Endodermal cell (in vitro differentiated cells): ENCODE measurements at regions not wholly inside any gene's neighbourhood (a gene's known extent, or its start where the extent isn't known, plus 50 kb on each side); places are given as distances from the start of the nearest gene placed in this dataset.

Experiments used
- DNase-seq: peaks from one replicate; pipeline ENCODE4 v3.0.0-alpha.2; 2017
- H3K27ac ChIP-seq: 2 replicates; pipeline ENCODE4 v1.5.1; 2013; ENCODE audit warnings: mild to moderate bottlenecking, low read depth, low read length, moderate library complexity
- H3K27me3 ChIP-seq: 2 replicates; pipeline ENCODE4 v1.6.1; 2013; ENCODE audit warnings: mild to moderate bottlenecking, low read length, moderate library complexity; ENCODE audit not compliant: insufficient read depth, control insufficient read depth, poor library complexity, severe bottlenecking
- H3K36me3 ChIP-seq: 2 replicates; pipeline ENCODE4 v1.7.0; 2013; ENCODE audit warnings: mild to moderate bottlenecking, low read length, moderate library complexity; ENCODE audit not compliant: control insufficient read depth, insufficient read depth
- H3K4me1 ChIP-seq: one replicate; pipeline ENCODE4 v1.7.0; 2013; ENCODE audit warnings: low read length; ENCODE audit not compliant: control insufficient read depth, insufficient read depth
- H3K4me3 ChIP-seq: 2 replicates; pipeline ENCODE4 v1.5.1; 2013; ENCODE audit warnings: mild to moderate bottlenecking, low read length, moderate library complexity
- H3K9ac ChIP-seq: 2 replicates; pipeline ENCODE4 v1.6.1; 2013; ENCODE audit warnings: mild to moderate bottlenecking, low read length, moderate library complexity; ENCODE audit not compliant: poor library complexity, severe bottlenecking; ENCODE audit errors: extremely low read depth
- H3K9me3 ChIP-seq: 2 replicates; pipeline ENCODE4 v1.6.1; 2013; ENCODE audit warnings: mild to moderate bottlenecking, low read length, moderate library complexity; ENCODE audit not compliant: control insufficient read depth
- H3K27ac Mint-ChIP-seq: 2 replicates; pipeline ENCODE4 v1.8.0; 2020; ENCODE audit warnings: mixed read lengths
- H3K27me3 Mint-ChIP-seq: 2 replicates; pipeline ENCODE4 v1.8.0; 2021; ENCODE audit warnings: mild to moderate bottlenecking, mixed read lengths; ENCODE audit not compliant: insufficient read depth
- H3K36me3 Mint-ChIP-seq: 2 replicates; pipeline ENCODE4 v1.8.0; 2020; ENCODE audit warnings: low read depth, mixed read lengths
- H3K4me1 Mint-ChIP-seq: 2 replicates; pipeline ENCODE4 v1.8.0; 2020; ENCODE audit warnings: mixed read lengths
- H3K4me3 Mint-ChIP-seq: 2 replicates; pipeline ENCODE4 v1.8.0; 2020; ENCODE audit warnings: mild to moderate bottlenecking, moderate library complexity, mixed read lengths
- H3K9me3 Mint-ChIP-seq: 2 replicates; pipeline ENCODE4 v1.8.0; 2020; ENCODE audit warnings: mild to moderate bottlenecking, mixed read lengths
- CTCF ChIP-seq: fragments of 200-600 bp; sonication (generic); conservative IDR thresholded peaks from 2 replicates; pipeline ENCODE4 v1.5.0; 2021; ENCODE audit warnings: antibody characterized with exemption, mild to moderate bottlenecking
- WGBS, 2 experiments: methylation state at CpG; one replicate each; pipeline versions ENCODE4 v1.1.5 to v1.1.7; 2013; ENCODE audit warnings: missing lambda C conversion rate in 2 of 2, mixed read lengths in 1 of 2; ENCODE audit not compliant: insufficient coverage in 1 of 2, insufficient read length in 1 of 2; 5-methylcytosine and 5-hydroxymethylcytosine counted together

DNA sequence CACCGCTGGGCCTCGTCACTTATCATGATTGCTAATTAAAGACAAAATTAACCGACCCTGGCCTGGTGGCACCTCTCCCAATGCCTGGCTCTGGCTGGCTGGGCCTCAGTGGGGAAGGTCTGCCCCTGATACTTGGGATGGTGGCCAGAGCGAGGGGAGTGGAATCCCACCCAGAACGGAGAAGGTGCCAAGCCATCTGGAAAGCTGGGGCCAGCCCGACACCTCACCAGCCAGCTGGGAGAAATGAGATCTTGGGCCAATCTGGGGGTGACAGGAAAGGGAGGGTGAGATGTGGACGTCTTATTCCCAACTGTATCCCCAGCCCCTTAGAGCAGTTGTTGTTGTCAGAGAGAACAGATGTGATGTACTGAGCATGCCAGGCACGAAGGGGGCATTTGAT is 215.0 kb upstream of the PWP1 start:
- no peak for TF ChIP-seq CTCF
- H3K4me1 Mint-ChIP-seq = peaks cover 8% of the 10 kb centered on the region

GRCh38 chr12:107472308-107472707 is 213.3 kb upstream of the PWP1 start:
- H3K4me1 Mint-ChIP-seq = peaks cover 7% of the 10 kb centered on the region
- no peaks in the 10 kb centered on the region for H3K9me3 ChIP-seq
- 94 to 96% methylated on average over 6 of the region's 6 CpGs for WGBS, 2 experiments
- no peaks in the 10 kb centered on the region for H3K4me1 ChIP-seq
- H3K36me3 Mint-ChIP-seq = no peaks in the 10 kb centered on the region
- H3K27me3 Mint-ChIP-seq = peaks cover 2% of the 10 kb centered on the region
- TF ChIP-seq CTCF = no peak
- H3K9me3 Mint-ChIP-seq = no peaks in the 10 kb centered on the region
- H3K27ac Mint-ChIP-seq = no peak overlapping the region
- H3K9ac ChIP-seq = no peak overlapping the region
- no peaks in the 10 kb centered on the region for H3K36me3 ChIP-seq
- no peaks in the 10 kb centered on the region for H3K27me3 ChIP-seq
- H3K4me3 ChIP-seq = no peak overlapping the region
- H3K27ac ChIP-seq = no peak overlapping the region
- no peak for DNase-seq
- no peak overlapping the region for H3K4me3 Mint-ChIP-seq

More for the DNA sequence above, 215.0 kb upstream of the PWP1 start:
- Histone ChIP-seq H3K27ac (no peak overlapping the region), H3K9ac (no peak overlapping the region), H3K36me3 (no peaks in the 10 kb centered on the region), H3K4me1 (no peaks in the 10 kb centered on the region), H3K4me3 (no peak overlapping the region), H3K9me3 (no peaks in the 10 kb centered on the region), H3K27me3 (no peaks in the 10 kb centered on the region)
- Mint-ChIP-seq H3K9me3 (no peaks in the 10 kb centered on the region), H3K27ac (no peak overlapping the region), H3K4me3 (no peak overlapping the region), H3K27me3 (peaks cover 2% of the 10 kb centered on the region), H3K36me3 (no peaks in the 10 kb centered on the region)
- DNase-seq = no peak
- 91 to 98% methylated on average over 5 to 8 of the region's 8 CpGs for WGBS, 2 experiments

- Histone ChIP-seq H3K4me1 (no peaks in the 10 kb centered on the region), H3K27me3 (peaks cover 5% of the 10 kb centered on the region), H3K36me3 (no peaks in the 10 kb centered on the region), H3K9me3 (no peaks in the 10 kb centered on the region), H3K27ac (no peak overlapping the region), H3K9ac (no peak overlapping the region), H3K4me3 (no peak overlapping the region)
- H3K27me3 Mint-ChIP-seq = no peaks in the 10 kb centered on the region
- TF ChIP-seq CTCF = no peak
- H3K9me3 Mint-ChIP-seq = no peaks in the 10 kb centered on the region
- no peak overlapping the region for H3K27ac Mint-ChIP-seq
- H3K36me3 Mint-ChIP-seq = no peaks in the 10 kb centered on the region
- 95 to 98% methylated on average over 9 of the region's 9 CpGs for whole genome bisulfite sequencing, 2 experiments
- H3K4me1 Mint-ChIP-seq = no peaks in the 10 kb centered on the region
- no peak for DNase-seq
- H3K4me3 Mint-ChIP-seq = no peak overlapping the region
Observed at GRCh38 chr12:107474099-107474498, 211.5 kb upstream of the PWP1 start.
